Coronary artery (tissue), 2 donors: ENCODE measurements at regions not wholly inside any gene's neighbourhood (a gene's known extent, or its start where the extent isn't known, plus 50 kb on each side); places are given as distances from the start of the nearest gene placed in this dataset.

Experiments used
- DNase-seq: peaks from one replicate; pipeline ENCODE4 v3.0.0-alpha.2; 2017; ENCODE audit warnings: low spot score
- H3K27ac ChIP-seq, 2 donors: fragments of 200-600 bp; sonication (generic); one replicate each; pipeline ENCODE4 v1.5.1; 2016 to 2019
- H3K4me3 ChIP-seq: fragments of 200-600 bp; sonication (generic); 2 replicates; pipeline ENCODE4 v1.5.1; 2016; ENCODE audit warnings: mild to moderate bottlenecking, moderate library complexity
- CTCF ChIP-seq: fragments of 200-600 bp; sonication (generic); IDR thresholded peaks from one replicate; pipeline ENCODE4 v1.5.1; 2019; ENCODE audit warnings: antibody characterized with exemption

- TF ChIP-seq CTCF, result no peak
- H3K27ac ChIP-seq, result no peak overlapping the region
- H3K4me3 ChIP-seq, result no peak overlapping the region
- DNase-seq, result no peak
Observed at GRCh38 chr4:58081356-58081755, 971.2 kb upstream of the IGFBP7 start.

GRCh38 chr4:58075724-58076123 lies 965.5 kb upstream of the IGFBP7 start:
- no peak for TF ChIP-seq CTCF
- no peak overlapping the region for H3K4me3 ChIP-seq
- DNase-seq, result no peak
- H3K27ac ChIP-seq, result no peak overlapping the region

- Histone ChIP-seq H3K4me3 (no peak overlapping the region), H3K27ac (no peak overlapping the region)
- no peak for TF ChIP-seq CTCF
- DNase-seq, result no peak
Observed at GRCh38 chr4:58074382-58074781, 964.2 kb upstream of the IGFBP7 start.

- no peak overlapping the region for H3K27ac ChIP-seq
- H3K4me3 ChIP-seq, result no peak overlapping the region
- TF ChIP-seq CTCF, result no peak
- no peak for DNase-seq
Observed at GRCh38 chr4:58070726-58071125, 960.5 kb upstream of the IGFBP7 start.

- Histone ChIP-seq H3K27ac (no peak overlapping the region), H3K4me3 (no peak overlapping the region)
- no peak for DNase-seq
- TF ChIP-seq CTCF, result no peak
Observed at GRCh38 chr4:58064653-58065052, 954.5 kb upstream of the IGFBP7 start.

- no peak overlapping the region for H3K27ac ChIP-seq
- no peak for TF ChIP-seq CTCF
- H3K4me3 ChIP-seq, result no peak overlapping the region
- DNase-seq, result no peak
Observed at GRCh38 chr4:58063404-58064160, 953.4 kb upstream of the IGFBP7 start.

- Histone ChIP-seq H3K27ac (no peak overlapping the region), H3K4me3 (no peak overlapping the region)
- TF ChIP-seq CTCF, result no peak
- DNase-seq, result no peak
Observed at GRCh38 chr4:58061967-58062366, 951.8 kb upstream of the IGFBP7 start.
